IMR-90 (cell line): ENCODE measurements at regions not wholly inside any gene's neighbourhood (a gene's known extent, or its start where the extent isn't known, plus 50 kb on each side); places are given as distances from the start of the nearest gene placed in this dataset.

Experiments used
- ATAC-seq: fragments of 200-7000 bp; cut with Tn5 transposase; 2 replicates; pipeline ENCODE4 v1.9.1; 2020; ENCODE audit warnings: low read depth, mild to moderate bottlenecking, moderate library complexity
- BruUV-seq: library from RNA; stranded (reverse); fragments of 400-500 nt; replicated peaks from 2 replicates; lab custom pipeline; 2021; lab: Mats Ljungman, UMichigan
- CTCF ChIA-PET: fragments of 300-600 bp; formaldehyde crosslinking; extraction: SDS; loops from one replicate; lab custom pipeline; 2021; ENCODE audit warnings: antibody characterized with exemption; lab: Yijun Ruan, JAX
- POLR2A ChIA-PET: fragments of 300-600 bp; sonication (Branson Sonifier 250); formaldehyde crosslinking; loops from one replicate; lab custom pipeline; 2022; ENCODE audit warnings: antibody characterized with exemption; ENCODE audit not compliant: unreplicated experiment; lab: Charles Lee
- DNase-seq: peaks from one replicate; pipeline ENCODE4 v3.0.0; 2013
- H2AFZ ChIP-seq: replicated peaks from 2 replicates; pipeline ENCODE3; 2013; ENCODE audit warnings: low read length, mild to moderate bottlenecking; ENCODE audit not compliant: poor library complexity
- H2AK5ac ChIP-seq: 2 replicates; pipeline ENCODE4 v1.6.1; 2013; ENCODE audit warnings: low read depth, low read length, inconsistent platforms
- H2AK9ac ChIP-seq: replicated peaks from 2 replicates; pipeline ENCODE3; 2013; ENCODE audit warnings: mild to moderate bottlenecking, low read depth, low read length, moderate library complexity; ENCODE audit not compliant: poor library complexity
- H2BK120ac ChIP-seq: 2 replicates; pipeline ENCODE4 v1.6.1; 2013; ENCODE audit warnings: low read depth, low read length, inconsistent platforms
- H2BK15ac ChIP-seq: 3 replicates; pipeline ENCODE4 v1.6.1; 2013; ENCODE audit warnings: low read depth, low read length, inconsistent platforms
- H2BK20ac ChIP-seq: 2 replicates; pipeline ENCODE4 v1.6.1; 2013; ENCODE audit warnings: low read depth, mild to moderate bottlenecking, inconsistent platforms, low read length, moderate library complexity
- H2BK5ac ChIP-seq: 2 replicates; pipeline ENCODE4 v1.6.1; 2013; ENCODE audit warnings: mild to moderate bottlenecking, low read depth, low read length, inconsistent platforms; ENCODE audit not compliant: poor library complexity, severe bottlenecking
- H3K14ac ChIP-seq: replicated peaks from 2 replicates; pipeline ENCODE4 v1.6.1; 2013; ENCODE audit warnings: low read depth, low read length, inconsistent platforms
- H3K18ac ChIP-seq: 2 replicates; pipeline ENCODE4 v1.6.1; 2013; ENCODE audit warnings: low read depth, low read length, control low read depth
- H3K23ac ChIP-seq: 2 replicates; pipeline ENCODE4 v1.6.1; 2013; ENCODE audit warnings: low read depth, low read length, inconsistent platforms
- H3K27ac ChIP-seq: 2 replicates; pipeline ENCODE4 v1.5.1; 2013; ENCODE audit warnings: mild to moderate bottlenecking, control low read depth, low read length; ENCODE audit not compliant: insufficient read depth
- H3K27me3 ChIP-seq: 2 replicates; pipeline ENCODE4 v1.6.1; 2013; ENCODE audit warnings: low read length; ENCODE audit not compliant: control insufficient read depth, insufficient read depth
- H3K36me3 ChIP-seq: 2 replicates; pipeline ENCODE4 v1.6.1; 2013; ENCODE audit warnings: low read length, mixed read lengths; ENCODE audit not compliant: control insufficient read depth, insufficient read depth
- H3K4ac ChIP-seq: 2 replicates; pipeline ENCODE4 v1.6.1; 2013; ENCODE audit warnings: low read depth, low read length, inconsistent platforms
- H3K4me1 ChIP-seq: 2 replicates; pipeline ENCODE4 v1.6.1; 2013; ENCODE audit warnings: low read length, mixed read lengths; ENCODE audit not compliant: control insufficient read depth, insufficient read depth
- H3K4me2 ChIP-seq: 2 replicates; pipeline ENCODE4 v1.6.1; 2013; ENCODE audit warnings: low read depth, mild to moderate bottlenecking, control low read depth, low read length, moderate library complexity
- H3K4me3 ChIP-seq: 2 replicates; pipeline ENCODE4 v1.5.1; 2013; ENCODE audit warnings: low read depth, mild to moderate bottlenecking, control low read depth, low read length, moderate library complexity; ENCODE audit not compliant: insufficient read depth
- H3K56ac ChIP-seq: 2 replicates; pipeline ENCODE4 v1.6.1; 2013; ENCODE audit warnings: low read length, inconsistent platforms; ENCODE audit not compliant: insufficient read depth; ENCODE audit errors: extremely low read depth
- H3K79me1 ChIP-seq, 2 experiments: 2 replicates each; pipeline ENCODE4 v1.6.1; 2013; ENCODE audit warnings: low read length in 2 of 2, inconsistent platforms in 1 of 2, low read depth in 1 of 2
- H3K9ac ChIP-seq: 2 replicates; pipeline ENCODE4 v1.6.1; 2013; ENCODE audit warnings: low read depth, low read length, control low read depth
- H3K9me1 ChIP-seq: 2 replicates; pipeline ENCODE4 v1.6.1; 2013; ENCODE audit warnings: low read length, inconsistent platforms; ENCODE audit not compliant: insufficient read depth
- H3K9me3 ChIP-seq: 2 replicates; pipeline ENCODE4 v1.6.1; 2013; ENCODE audit warnings: low read length; ENCODE audit not compliant: control insufficient read depth, insufficient read depth
- H4K20me1 ChIP-seq: 2 replicates; pipeline ENCODE4 v1.6.1; 2013; ENCODE audit warnings: low read length, inconsistent platforms; ENCODE audit not compliant: insufficient read depth
- H4K5ac ChIP-seq: 2 replicates; pipeline ENCODE4 v1.6.1; 2013; ENCODE audit warnings: mild to moderate bottlenecking, low read depth, low read length, control low read depth
- H4K8ac ChIP-seq, 2 experiments: 2 replicates each; pipeline ENCODE4 v1.6.1; 2013; ENCODE audit warnings: low read depth in 2 of 2, low read length in 2 of 2, control low read depth in 1 of 2, inconsistent platforms in 1 of 2
- H4K91ac ChIP-seq: 2 replicates; pipeline ENCODE4 v1.6.1; 2013; ENCODE audit warnings: low read depth, low read length, inconsistent platforms; ENCODE audit not compliant: insufficient read depth
- BHLHE40 ChIP-seq: fragments of 150-350 bp; IDR thresholded peaks from 2 replicates; pipeline ENCODE4 v1.6.1; 2016; ENCODE audit warnings: mild to moderate bottlenecking, low read depth, low read length
- CEBPB ChIP-seq: IDR thresholded peaks from 2 replicates; pipeline ENCODE4 v1.6.1; 2012; ENCODE audit warnings: low read depth, low read length, improper control_type of control experiment
- ELK1 ChIP-seq: fragments of 150-350 bp; IDR thresholded peaks from 2 replicates; pipeline ENCODE4 v1.6.1; 2016; ENCODE audit warnings: low read depth, mild to moderate bottlenecking, low read length, moderate library complexity, borderline replicate concordance
- FOS ChIP-seq: fragments of 150-350 bp; IDR thresholded peaks from 2 replicates; pipeline ENCODE4 v1.6.1; 2016; ENCODE audit warnings: low read depth, low read length
- MAFK ChIP-seq: IDR thresholded peaks from 2 replicates; pipeline ENCODE4 v1.6.1; 2012; ENCODE audit warnings: low read depth, low read length, improper control_type of control experiment
- MAZ ChIP-seq: IDR thresholded peaks from 2 replicates; pipeline ENCODE4 v1.6.1; 2012; ENCODE audit warnings: low read depth, mild to moderate bottlenecking, low read length, improper control_type of control experiment, moderate library complexity, borderline replicate concordance
- MXI1 ChIP-seq: IDR thresholded peaks from 2 replicates; pipeline ENCODE4 v1.6.1; 2012; ENCODE audit warnings: low read depth, mild to moderate bottlenecking, low read length, moderate library complexity, borderline replicate concordance
- RAD21 ChIP-seq: IDR thresholded peaks from 2 replicates; pipeline ENCODE4 v1.6.1; 2012; ENCODE audit warnings: low read length, improper control_type of control experiment
- SMC3 ChIP-seq: fragments of 150-350 bp; IDR thresholded peaks from 2 replicates; pipeline ENCODE4 v1.6.1; 2016; ENCODE audit warnings: low read depth, mild to moderate bottlenecking, antibody characterized with exemption, low read length, moderate library complexity
- USF2 ChIP-seq: fragments of 150-350 bp; IDR thresholded peaks from 2 replicates; pipeline ENCODE4 v1.6.1; 2017; ENCODE audit warnings: mild to moderate bottlenecking, antibody characterized with exemption, low read length, low read depth
- WGBS, 2 experiments: methylation state at CpG; one replicate each; pipeline versions ENCODE4 v1.1.5 to v1.1.7; 2013; ENCODE audit warnings: missing lambda C conversion rate in 2 of 2; ENCODE audit not compliant: insufficient read length in 1 of 2; ENCODE audit errors: extremely low coverage in 2 of 2; 5-methylcytosine and 5-hydroxymethylcytosine counted together
- dilution Hi-C: fragments of 300-500 bp; cut with HindIII; formaldehyde crosslinking; loops from one replicate; pipeline ENCODE4 v1.14.3; 2018; ENCODE audit warnings: low sequenced_read_pairs; ENCODE audit not compliant: unreplicated experiment
- in situ Hi-C: fragments of 300-500 bp; cut with MboI; formaldehyde crosslinking; loops from 3 replicates; pipeline ENCODE4 v1.14.3; 2019; ENCODE audit warnings: low sequenced_read_pairs, inconsistent platforms, mixed read lengths
- intact Hi-C: fragments of 100-400 bp; cut with micrococcal nuclease; formaldehyde crosslinking; loops from 2 replicates; pipeline ENCODE4 v1.10.0; 2022

- Histone ChIP-seq H2BK15ac (no peak overlapping the region), H3K27ac (no peak overlapping the region), H3K14ac (no peak overlapping the region), H3K36me3 (no peaks in the 10 kb centered on the region), H3K4me2 (no peak overlapping the region), H3K4me1 (no peaks in the 10 kb centered on the region), H3K23ac (no peak overlapping the region), H4K5ac (no peak overlapping the region), H3K4me3 (no peak overlapping the region), H3K27me3 (no peaks in the 10 kb centered on the region), H3K9ac (no peak overlapping the region), H3K18ac (no peak overlapping the region), H3K56ac (no peak overlapping the region), H2BK5ac (no peak overlapping the region), H2AFZ (no peak overlapping the region), H2BK120ac (no peak overlapping the region), H4K20me1 (no peaks in the 10 kb centered on the region), H4K91ac (no peak overlapping the region), H2AK9ac (no peak overlapping the region), H3K9me3 (peaks cover 6% of the 10 kb centered on the region), H3K4ac (no peak overlapping the region), H2AK5ac (no peak overlapping the region), H3K79me1 (no peaks in the 10 kb centered on the region), H3K9me1 (no peaks in the 10 kb centered on the region), H4K8ac (no peak overlapping the region), H2BK20ac (no peak overlapping the region)
- BruUV-seq: no TSS peak
- no peak for DNase-seq
- ChIA-PET CTCF (no interaction called here), POLR2A (no interaction called here)
- intact Hi-C loops (no loop called here), in situ Hi-C loops (no loop called here), dilution Hi-C loops (no loop called here)
- ATAC-seq: no peak
- no CpG with 5 or more reads among the region's 2 CpGs for WGBS, 2 experiments
- TF ChIP-seq MAFK: no peak
- no peak for TF ChIP-seq FOS
- TF ChIP-seq MAZ: no peak
- TF ChIP-seq MXI1: no peak
- TF ChIP-seq CEBPB: no peak
- TF ChIP-seq BHLHE40: no peak
- no peak for TF ChIP-seq ELK1
- no peak for TF ChIP-seq USF2
- TF ChIP-seq SMC3: no peak
- TF ChIP-seq RAD21: no peak
Observed at GRCh38 chr13:55728247-55728646, 1412.5 kb upstream of the PRR20A start.
